RWPE2 (cell line): ENCODE measurements at regions not wholly inside any gene's neighbourhood (a gene's known extent, or its start where the extent isn't known, plus 50 kb on each side); places are given as distances from the start of the nearest gene placed in this dataset.

Source experiments
- ATAC-seq: fragments of 200-7000 bp; cut with Tn5 transposase; 3 replicates; pipeline ENCODE4 v1.9.1; 2021; ENCODE audit warnings: low read depth
- DNase-seq: peaks from one replicate; pipeline ENCODE4 v3.0.0-alpha.2; 2020; ENCODE audit warnings: low spot score
- H3K27ac ChIP-seq: fragments of 450-650 bp; 2 replicates; pipeline ENCODE4 v1.5.1; 2017; ENCODE audit warnings: mild to moderate bottlenecking; ENCODE audit not compliant: poor library complexity, severe bottlenecking
- H3K27me3 ChIP-seq: fragments of 250-450 bp; sonication (Bioruptor Pico); 2 replicates; pipeline ENCODE4 v1.5.1; 2021; ENCODE audit warnings: mild to moderate bottlenecking, moderate library complexity; ENCODE audit not compliant: insufficient read depth, poor library complexity, severe bottlenecking
- H3K36me3 ChIP-seq: fragments of 250-450 bp; sonication (Bioruptor Pico); 2 replicates; pipeline ENCODE4 v1.5.1; 2020; ENCODE audit warnings: low read depth, mild to moderate bottlenecking, moderate library complexity
- H3K4me1 ChIP-seq: fragments of 250-450 bp; sonication (Bioruptor Pico); 2 replicates; pipeline ENCODE4 v1.5.1; 2021; ENCODE audit warnings: mild to moderate bottlenecking, moderate library complexity; ENCODE audit not compliant: insufficient read depth, poor library complexity, severe bottlenecking
- H3K4me3 ChIP-seq: fragments of 250-450 bp; sonication (Bioruptor Pico); 2 replicates; pipeline ENCODE4 v1.5.1; 2021; ENCODE audit warnings: mild to moderate bottlenecking, moderate library complexity; ENCODE audit not compliant: severe bottlenecking
- H3K9me3 ChIP-seq: fragments of 250-450 bp; sonication (Bioruptor Pico); 2 replicates; pipeline ENCODE4 v1.5.1; 2021; ENCODE audit warnings: mild to moderate bottlenecking, moderate library complexity; ENCODE audit not compliant: severe bottlenecking
- CTCF ChIP-seq: fragments of 450-650 bp; IDR thresholded peaks from one replicate; pipeline ENCODE4 v1.5.1; 2017; ENCODE audit warnings: mild to moderate bottlenecking, moderate library complexity; ENCODE audit not compliant: poor library complexity, severe bottlenecking

DNA sequence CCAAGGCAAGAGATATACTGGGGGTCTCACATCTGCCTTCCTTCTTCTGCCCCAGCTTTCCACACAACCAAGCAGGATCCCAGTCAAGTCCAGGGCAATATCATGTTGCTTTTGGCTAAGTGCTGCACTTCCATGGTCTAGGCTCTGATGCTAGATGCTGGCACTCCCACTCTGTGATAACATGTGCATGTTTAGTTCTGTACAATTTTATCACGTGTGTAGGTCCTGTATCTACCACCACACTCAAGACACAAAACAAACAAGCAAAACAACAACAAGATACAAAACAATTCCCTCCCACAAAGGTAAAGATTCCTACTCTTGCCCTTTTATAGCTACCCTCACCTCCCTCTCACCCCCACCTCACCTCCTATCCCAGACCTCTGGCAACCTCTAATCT, 105.6 kb upstream of the HABP2 start:
- no peaks in the 10 kb centered on the region for H3K4me1 ChIP-seq
- DNase-seq (no peak), ATAC-seq (no peak)
- TF ChIP-seq CTCF = no peak
- H3K27ac ChIP-seq = no peak overlapping the region
- H3K27me3 ChIP-seq = peaks cover 15% of the 10 kb centered on the region
- no peaks in the 10 kb centered on the region for H3K9me3 ChIP-seq
- no peak overlapping the region for H3K4me3 ChIP-seq
- H3K36me3 ChIP-seq = no peaks in the 10 kb centered on the region

GRCh38 chr10:113449006-113449695, 103.7 kb upstream of the HABP2 start:
- Histone ChIP-seq H3K36me3 (no peaks in the 10 kb centered on the region), H3K27ac (no peak overlapping the region), H3K9me3 (no peaks in the 10 kb centered on the region), H3K27me3 (peaks cover 15% of the 10 kb centered on the region), H3K4me1 (no peaks in the 10 kb centered on the region), H3K4me3 (no peak overlapping the region)
- ATAC-seq = no peak
- DNase-seq = no peak
- TF ChIP-seq CTCF = no peak

- no peak for TF ChIP-seq CTCF
- no peak overlapping the region for H3K27ac ChIP-seq
- no peak overlapping the region for H3K4me3 ChIP-seq
- H3K36me3 ChIP-seq = no peaks in the 10 kb centered on the region
- H3K27me3 ChIP-seq = peaks cover 15% of the 10 kb centered on the region
- H3K4me1 ChIP-seq = no peaks in the 10 kb centered on the region
- H3K9me3 ChIP-seq = no peaks in the 10 kb centered on the region
- DNase-seq (no peak), ATAC-seq (no peak)
These were observed 102.6 kb upstream of the HABP2 start for GRCh38 chr10:113450046-113450804.

GRCh38 chr10:113450906-113451305, 101.9 kb upstream of the HABP2 start:
- H3K27me3 ChIP-seq = peaks cover 15% of the 10 kb centered on the region
- no peak overlapping the region for H3K27ac ChIP-seq
- ATAC-seq (no peak), DNase-seq (no peak)
- no peak overlapping the region for H3K4me3 ChIP-seq
- no peak for TF ChIP-seq CTCF
- H3K9me3 ChIP-seq = no peaks in the 10 kb centered on the region
- H3K4me1 ChIP-seq = no peaks in the 10 kb centered on the region
- H3K36me3 ChIP-seq = no peaks in the 10 kb centered on the region
